GM23248 (cell line): ENCODE measurements at regions not wholly inside any gene's neighbourhood (a gene's known extent, or its start where the extent isn't known, plus 50 kb on each side); places are given as distances from the start of the nearest gene placed in this dataset.

ENCODE experiments used
- EZH2 ChIP-seq: fragments of 200-600 bp; sonication (generic); IDR thresholded peaks from 2 replicates; pipeline ENCODE4 v1.6.1; 2018; ENCODE audit warnings: antibody characterized with exemption, mild to moderate bottlenecking; ENCODE audit not compliant: insufficient read depth, poor library complexity, severe bottlenecking
- EZH2phosphoT487 ChIP-seq: fragments of 200-600 bp; sonication (generic); IDR thresholded peaks from 2 replicates; pipeline ENCODE4 v1.6.1; 2018; ENCODE audit warnings: antibody characterized with exemption, moderate library complexity, mild to moderate bottlenecking, low read depth; ENCODE audit not compliant: insufficient read depth

- TF ChIP-seq EZH2phosphoT487 (no peak), EZH2 (no peak)
Measured at GRCh38 chr7:49324040-49324439, 399.7 kb downstream of the CDC14C start.
